Activated T-cell treated with anti-CD3 and anti-CD28 coated beads, Interleukin-2, amount 50 U/mL, for 24 hours (primary cell): ENCODE measurements at regions not wholly inside any gene's neighbourhood (a gene's known extent, or its start where the extent isn't known, plus 50 kb on each side); places are given as distances from the start of the nearest gene placed in this dataset.

Experiments used
- DNase-seq: peaks from one replicate; pipeline ENCODE4 v3.0.0-alpha.2; 2020
- H3K27ac Mint-ChIP-seq: 2 replicates; pipeline ENCODE4 v1.8.0; 2020; ENCODE audit warnings: mild to moderate bottlenecking, mixed read lengths
- H3K27me3 Mint-ChIP-seq: 2 replicates; pipeline ENCODE4 v1.8.0; 2020; ENCODE audit warnings: mixed read lengths
- H3K36me3 Mint-ChIP-seq: 2 replicates; pipeline ENCODE4 v1.8.0; 2020; ENCODE audit warnings: low read depth, mixed read lengths
- H3K4me1 Mint-ChIP-seq: 2 replicates; pipeline ENCODE4 v1.8.0; 2020; ENCODE audit warnings: low read depth, mixed read lengths
- H3K4me3 Mint-ChIP-seq: 2 replicates; pipeline ENCODE4 v1.8.0; 2020; ENCODE audit warnings: mild to moderate bottlenecking, moderate library complexity, mixed read lengths
- H3K9me3 Mint-ChIP-seq: 2 replicates; pipeline ENCODE4 v1.8.0; 2020; ENCODE audit warnings: mixed read lengths

- Mint-ChIP-seq H3K9me3 (no peaks in the 10 kb centered on the region), H3K4me3 (no peak overlapping the region), H3K4me1 (no peaks in the 10 kb centered on the region), H3K27me3 (peaks cover 6% of the 10 kb centered on the region), H3K36me3 (no peaks in the 10 kb centered on the region), H3K27ac (no peak overlapping the region)
- DNase-seq = no peak
Observed at GRCh38 chr12:13451776-13452175, 255.2 kb downstream of the EMP1 start.

- peaks cover 6% of the 10 kb centered on the region for H3K27me3 Mint-ChIP-seq
- H3K9me3 Mint-ChIP-seq = no peaks in the 10 kb centered on the region
- no peak overlapping the region for H3K4me3 Mint-ChIP-seq
- DNase-seq = no peak
- H3K36me3 Mint-ChIP-seq = no peaks in the 10 kb centered on the region
- no peak overlapping the region for H3K27ac Mint-ChIP-seq
- no peaks in the 10 kb centered on the region for H3K4me1 Mint-ChIP-seq
Observed at GRCh38 chr12:13450231-13451080, 253.9 kb downstream of the EMP1 start.

- H3K27me3 Mint-ChIP-seq = no peaks in the 10 kb centered on the region
- H3K4me3 Mint-ChIP-seq = no peak overlapping the region
- DNase-seq = no peak
- H3K9me3 Mint-ChIP-seq = no peaks in the 10 kb centered on the region
- H3K36me3 Mint-ChIP-seq = no peaks in the 10 kb centered on the region
- no peak overlapping the region for H3K27ac Mint-ChIP-seq
- no peaks in the 10 kb centered on the region for H3K4me1 Mint-ChIP-seq
Observed at GRCh38 chr12:13444076-13444475, 247.6 kb downstream of the EMP1 start.

GRCh38 chr12:13443498-13443897 lies 247.0 kb downstream of the EMP1 start:
- DNase-seq = no peak
- Mint-ChIP-seq H3K27me3 (no peaks in the 10 kb centered on the region), H3K36me3 (no peaks in the 10 kb centered on the region), H3K27ac (no peak overlapping the region), H3K4me3 (no peak overlapping the region), H3K9me3 (no peaks in the 10 kb centered on the region), H3K4me1 (no peaks in the 10 kb centered on the region)

GRCh38 chr12:13443028-13443427 lies 246.5 kb downstream of the EMP1 start:
- Mint-ChIP-seq H3K36me3 (no peaks in the 10 kb centered on the region), H3K4me1 (no peaks in the 10 kb centered on the region), H3K9me3 (no peaks in the 10 kb centered on the region), H3K4me3 (no peak overlapping the region), H3K27ac (no peak overlapping the region), H3K27me3 (no peaks in the 10 kb centered on the region)
- DNase-seq = no peak

- no peak for DNase-seq
- Mint-ChIP-seq H3K27ac (no peak overlapping the region), H3K9me3 (no peaks in the 10 kb centered on the region), H3K4me1 (no peaks in the 10 kb centered on the region), H3K4me3 (no peak overlapping the region), H3K36me3 (no peaks in the 10 kb centered on the region), H3K27me3 (peaks cover 1% of the 10 kb centered on the region)
Observed at GRCh38 chr12:13442457-13442856, 245.9 kb downstream of the EMP1 start.

- H3K27me3 Mint-ChIP-seq = peaks cover 4% of the 10 kb centered on the region
- H3K4me1 Mint-ChIP-seq = no peaks in the 10 kb centered on the region
- no peak overlapping the region for H3K4me3 Mint-ChIP-seq
- H3K9me3 Mint-ChIP-seq = no peaks in the 10 kb centered on the region
- no peak for DNase-seq
- H3K36me3 Mint-ChIP-seq = no peaks in the 10 kb centered on the region
- no peak overlapping the region for H3K27ac Mint-ChIP-seq
Observed at GRCh38 chr12:13440844-13441243, 244.3 kb downstream of the EMP1 start.

- Mint-ChIP-seq H3K4me3 (no peak overlapping the region), H3K9me3 (no peaks in the 10 kb centered on the region), H3K27me3 (peaks cover 4% of the 10 kb centered on the region)
Observed at GRCh38 chr12:13437541-13437940, 241.0 kb downstream of the EMP1 start.

GRCh38 chr12:13436696-13437391 lies 240.3 kb downstream of the EMP1 start:
- no peaks in the 10 kb centered on the region for H3K36me3 Mint-ChIP-seq
- H3K27me3 Mint-ChIP-seq = peaks cover 4% of the 10 kb centered on the region
- H3K9me3 Mint-ChIP-seq = no peaks in the 10 kb centered on the region
- DNase-seq = no peak
- no peaks in the 10 kb centered on the region for H3K4me1 Mint-ChIP-seq
- H3K27ac Mint-ChIP-seq = no peak overlapping the region
- no peak overlapping the region for H3K4me3 Mint-ChIP-seq

More at GRCh38 chr12:13437541-13437940, 241.0 kb downstream of the EMP1 start:
- Mint-ChIP-seq H3K4me1 (no peaks in the 10 kb centered on the region), H3K27ac (no peak overlapping the region), H3K36me3 (no peaks in the 10 kb centered on the region)
- no peak for DNase-seq

- Mint-ChIP-seq H3K9me3 (no peaks in the 10 kb centered on the region), H3K4me3 (no peak overlapping the region), H3K27me3 (peaks cover 4% of the 10 kb centered on the region), H3K27ac (no peak overlapping the region), H3K4me1 (no peaks in the 10 kb centered on the region), H3K36me3 (no peaks in the 10 kb centered on the region)
- DNase-seq = no peak
Observed at GRCh38 chr12:13436182-13436581, 239.7 kb downstream of the EMP1 start.

- Mint-ChIP-seq H3K4me3 (no peak overlapping the region), H3K36me3 (no peaks in the 10 kb centered on the region), H3K27me3 (peaks cover 4% of the 10 kb centered on the region), H3K9me3 (no peaks in the 10 kb centered on the region), H3K4me1 (no peaks in the 10 kb centered on the region), H3K27ac (no peak overlapping the region)
- no peak for DNase-seq
Observed at GRCh38 chr12:13435235-13435933, 238.9 kb downstream of the EMP1 start.

- no peaks in the 10 kb centered on the region for H3K4me1 Mint-ChIP-seq
- peaks cover 4% of the 10 kb centered on the region for H3K27me3 Mint-ChIP-seq
- no peak for DNase-seq
- H3K36me3 Mint-ChIP-seq = no peaks in the 10 kb centered on the region
- no peak overlapping the region for H3K27ac Mint-ChIP-seq
- no peak overlapping the region for H3K4me3 Mint-ChIP-seq
- H3K9me3 Mint-ChIP-seq = no peaks in the 10 kb centered on the region
Observed at GRCh38 chr12:13433768-13434167, 237.2 kb downstream of the EMP1 start.

- no peak overlapping the region for H3K27ac Mint-ChIP-seq
Observed at GRCh38 chr12:13431041-13431440, 234.5 kb downstream of the EMP1 start.

GRCh38 chr12:13428538-13429265 lies 232.2 kb downstream of the EMP1 start:
- Mint-ChIP-seq H3K36me3 (no peaks in the 10 kb centered on the region), H3K27me3 (no peaks in the 10 kb centered on the region), H3K9me3 (no peaks in the 10 kb centered on the region), H3K4me3 (no peak overlapping the region), H3K4me1 (no peaks in the 10 kb centered on the region), H3K27ac (no peak overlapping the region)
- DNase-seq = no peak

More at GRCh38 chr12:13431041-13431440, 234.5 kb downstream of the EMP1 start:
- Mint-ChIP-seq H3K4me1 (no peaks in the 10 kb centered on the region), H3K4me3 (no peak overlapping the region), H3K27me3 (no peaks in the 10 kb centered on the region), H3K36me3 (no peaks in the 10 kb centered on the region), H3K9me3 (no peaks in the 10 kb centered on the region)
- no peak for DNase-seq
